ENCODE measurements at regions not wholly inside any gene's neighbourhood (a gene's known extent, or its start where the extent isn't known, plus 50 kb on each side); places are given as distances from the start of the nearest gene placed in this dataset.
"Not testable (repeated sequence)": the region's sequence is repeated elsewhere in the genome, so short reads cannot be mapped to it uniquely, and the experiment has no call there.

DNA sequence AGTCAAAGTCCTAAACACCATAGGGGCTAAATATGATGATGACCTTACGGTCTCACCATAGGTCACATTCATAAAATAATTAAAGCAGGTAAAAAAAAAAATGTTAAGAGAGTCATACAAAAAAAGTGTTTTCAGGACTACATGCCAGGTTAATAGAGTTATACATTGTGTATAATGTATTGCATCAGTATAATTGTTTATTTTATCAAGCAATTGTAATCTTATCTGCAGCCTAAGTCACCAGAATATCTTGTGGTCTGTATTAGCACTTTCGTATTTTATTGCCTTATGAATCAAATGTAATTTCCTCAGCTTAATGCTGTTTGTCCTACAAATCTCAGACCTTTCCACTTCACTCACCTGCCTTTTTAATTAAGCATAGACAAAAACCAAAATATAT, 972.9 kb upstream of the PCDH20 start:
- H3K36me3 ChIP-seq: no peaks in the 10 kb centered on the region
- no peaks in the 10 kb centered on the region for H3K4me1 ChIP-seq
- H3K27me3 ChIP-seq: no peaks in the 10 kb centered on the region
- WGBS, 2 donors: 77 to 85% methylated on average over 2 of the region's 2 CpGs
- H3K4me3 ChIP-seq: no peak overlapping the region
- no peaks in the 10 kb centered on the region for H3K9me3 ChIP-seq
- H3K27ac ChIP-seq: no peak overlapping the region
- DNase-seq (ENCODE audit: low spot score in 2 of 2): no peak
- no peak for TF ChIP-seq POLR2A (IDR thresholded peaks at IDR 0.05)
- TF ChIP-seq, protein P1, sequence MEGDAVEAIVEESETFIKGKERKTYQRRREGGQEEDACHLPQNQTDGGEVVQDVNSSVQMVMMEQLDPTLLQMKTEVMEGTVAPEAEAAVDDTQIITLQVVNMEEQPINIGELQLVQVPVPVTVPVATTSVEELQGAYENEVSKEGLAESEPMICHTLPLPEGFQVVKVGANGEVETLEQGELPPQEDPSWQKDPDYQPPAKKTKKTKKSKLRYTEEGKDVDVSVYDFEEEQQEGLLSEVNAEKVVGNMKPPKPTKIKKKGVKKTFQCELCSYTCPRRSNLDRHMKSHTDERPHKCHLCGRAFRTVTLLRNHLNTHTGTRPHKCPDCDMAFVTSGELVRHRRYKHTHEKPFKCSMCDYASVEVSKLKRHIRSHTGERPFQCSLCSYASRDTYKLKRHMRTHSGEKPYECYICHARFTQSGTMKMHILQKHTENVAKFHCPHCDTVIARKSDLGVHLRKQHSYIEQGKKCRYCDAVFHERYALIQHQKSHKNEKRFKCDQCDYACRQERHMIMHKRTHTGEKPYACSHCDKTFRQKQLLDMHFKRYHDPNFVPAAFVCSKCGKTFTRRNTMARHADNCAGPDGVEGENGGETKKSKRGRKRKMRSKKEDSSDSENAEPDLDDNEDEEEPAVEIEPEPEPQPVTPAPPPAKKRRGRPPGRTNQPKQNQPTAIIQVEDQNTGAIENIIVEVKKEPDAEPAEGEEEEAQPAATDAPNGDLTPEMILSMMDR (IDR thresholded peaks at IDR 0.05): no peak

DNA sequence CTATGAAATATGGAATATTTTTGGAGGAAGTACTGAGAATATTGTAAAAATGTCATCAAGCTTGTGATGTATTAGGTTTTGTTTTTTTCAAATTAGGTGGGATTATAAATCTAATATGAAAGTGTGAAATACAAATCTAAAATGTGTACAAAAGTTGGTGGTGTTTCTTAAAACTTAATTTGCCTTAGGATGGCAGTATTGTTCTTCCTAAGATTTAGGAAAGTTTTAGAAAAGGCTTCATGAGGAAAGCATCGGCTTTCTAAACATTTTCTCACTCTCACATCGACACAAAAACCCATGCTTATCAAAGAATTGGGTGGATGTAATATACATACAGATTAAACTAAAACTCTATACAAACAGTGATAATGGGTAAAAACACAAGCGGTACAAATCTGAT, 972.0 kb upstream of the PCDH20 start:
- Histone ChIP-seq H3K27ac (no peak overlapping the region), H3K36me3 (no peaks in the 10 kb centered on the region), H3K9me3 (no peaks in the 10 kb centered on the region), H3K4me1 (no peaks in the 10 kb centered on the region), H3K4me3 (no peak overlapping the region), H3K27me3 (no peaks in the 10 kb centered on the region)
- no peak for DNase-seq (ENCODE audit: low spot score in 2 of 2)
- TF ChIP-seq, protein P1 (IDR thresholded peaks at IDR 0.05): no peak
- TF ChIP-seq POLR2A (IDR thresholded peaks at IDR 0.05) (no peak), EP300 (IDR thresholded peaks at IDR 0.05) (no peak)
- WGBS, 2 donors: 10 to 32% methylated on average over 3 of the region's 3 CpGs

DNA sequence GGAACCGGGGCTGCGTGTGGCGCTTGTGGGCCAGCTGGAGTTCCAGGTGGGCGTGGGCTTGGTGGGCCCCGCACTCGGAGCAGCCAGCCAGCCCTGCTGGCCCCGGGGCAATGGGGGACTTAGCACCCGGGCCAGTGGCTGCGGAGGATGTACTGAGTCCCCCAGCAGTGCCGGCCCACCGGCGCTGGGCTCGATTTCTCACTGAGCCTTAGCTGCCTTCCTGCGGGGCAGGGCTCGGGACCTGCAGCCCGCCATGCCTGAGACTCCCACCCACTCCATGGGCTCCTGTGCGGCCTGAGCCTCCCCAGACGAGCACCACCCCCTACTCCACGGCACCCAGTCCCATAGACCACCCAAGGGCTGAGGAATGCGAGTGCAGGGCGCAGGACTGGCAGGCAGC, 963.6 kb upstream of the PCDH20 start:
- not testable (repeated sequence) for H3K27me3 ChIP-seq; H3K36me3 ChIP-seq; H3K27ac ChIP-seq; H3K4me1 ChIP-seq; H3K4me3 ChIP-seq; DNase-seq (ENCODE audit: low spot score in 2 of 2); H3K9me3 ChIP-seq
- WGBS, 2 donors: 82 to 90% methylated on average over 14 of the region's 21 CpGs

DNA sequence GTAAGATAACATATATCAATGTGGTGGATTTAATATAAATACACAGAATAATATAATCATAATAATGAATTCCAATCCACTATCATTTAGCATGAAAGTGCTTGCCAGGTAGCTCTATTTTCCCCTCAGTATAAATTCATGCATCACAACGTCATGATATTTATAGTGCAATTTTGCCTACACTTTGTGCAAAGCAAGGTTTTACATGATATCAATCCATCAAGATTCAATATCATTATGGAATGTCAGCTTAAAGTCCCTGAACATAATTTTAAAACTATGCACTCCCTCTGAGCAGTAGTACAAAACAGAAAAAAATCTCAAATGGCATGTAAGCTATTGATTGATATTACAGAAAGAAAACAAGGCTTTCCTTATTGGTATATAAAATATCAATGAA, 962.2 kb upstream of the PCDH20 start:
- Histone ChIP-seq H3K4me1 (no peaks in the 10 kb centered on the region), H3K9me3 (no peaks in the 10 kb centered on the region), H3K27me3 (no peaks in the 10 kb centered on the region), H3K36me3 (no peaks in the 10 kb centered on the region), H3K4me3 (no peak overlapping the region), H3K27ac (no peak overlapping the region)
- TF ChIP-seq POLR2A (IDR thresholded peaks at IDR 0.05) (no peak), EP300 (IDR thresholded peaks at IDR 0.05) (no peak)
- TF ChIP-seq, protein P1 (IDR thresholded peaks at IDR 0.05): no peak
- WGBS, 2 donors: 64 to 83% methylated on average over 1 of the region's 1 CpG
- no peak for DNase-seq (ENCODE audit: low spot score in 2 of 2)

DNA sequence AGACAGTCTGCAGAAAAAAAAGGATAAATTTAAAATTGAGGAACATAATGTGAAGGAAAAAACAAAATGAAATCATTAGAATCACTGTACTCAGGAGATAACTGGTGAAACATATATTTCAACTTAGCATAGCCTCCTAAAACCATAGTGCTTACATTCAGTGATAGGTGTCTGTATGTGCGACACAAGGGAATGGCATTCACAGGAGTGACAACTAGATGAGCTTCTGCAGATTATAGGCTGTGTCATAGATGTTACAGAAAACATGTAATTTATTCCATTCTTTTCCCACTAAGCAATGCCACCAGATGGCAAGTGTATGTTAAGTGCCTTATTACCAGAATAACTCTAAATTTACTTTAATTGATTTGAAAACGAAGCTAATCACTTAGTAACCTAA, 960.0 kb upstream of the PCDH20 start:
- WGBS, 2 donors: 83 to 94% methylated on average over 2 of the region's 2 CpGs
- TF ChIP-seq POLR2A (IDR thresholded peaks at IDR 0.05): no peak
- TF ChIP-seq, protein P1 (IDR thresholded peaks at IDR 0.05): no peak
- no peak for TF ChIP-seq EP300 (IDR thresholded peaks at IDR 0.05)
- no peak for DNase-seq (ENCODE audit: low spot score in 2 of 2)
- H3K27me3 ChIP-seq: no peaks in the 10 kb centered on the region
- no peaks in the 10 kb centered on the region for H3K4me1 ChIP-seq
- no peak overlapping the region for H3K4me3 ChIP-seq
- no peaks in the 10 kb centered on the region for H3K36me3 ChIP-seq
- no peak overlapping the region for H3K27ac ChIP-seq
- no peaks in the 10 kb centered on the region for H3K9me3 ChIP-seq

DNA sequence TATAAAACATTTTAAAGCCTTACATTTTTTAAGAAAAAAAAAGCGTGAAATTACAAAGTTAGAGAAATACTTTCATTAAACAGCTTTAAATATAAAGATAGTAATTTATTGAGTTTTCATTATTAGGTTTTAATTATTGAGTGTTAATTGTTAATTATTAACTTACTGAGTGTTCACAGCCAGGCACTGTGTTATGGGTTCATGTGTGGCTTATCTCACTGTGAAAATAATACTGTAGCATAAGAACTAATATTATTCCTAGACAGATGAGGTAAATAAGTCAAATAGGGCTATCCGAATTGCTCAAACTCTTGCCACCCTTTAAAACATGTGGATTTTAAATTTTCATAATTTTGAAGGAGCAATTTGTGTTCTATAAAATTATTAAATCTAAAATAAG, 956.1 kb upstream of the PCDH20 start:
- no peak for TF ChIP-seq EP300 (IDR thresholded peaks at IDR 0.05)
- TF ChIP-seq, protein P1 (IDR thresholded peaks at IDR 0.05): no peak
- TF ChIP-seq POLR2A (IDR thresholded peaks at IDR 0.05): no peak
- H3K27me3 ChIP-seq: no peaks in the 10 kb centered on the region
- WGBS, 2 donors: 90 to 93% methylated on average over 2 of the region's 2 CpGs
- no peak overlapping the region for H3K27ac ChIP-seq
- no peaks in the 10 kb centered on the region for H3K4me1 ChIP-seq
- H3K4me3 ChIP-seq: no peak overlapping the region
- H3K36me3 ChIP-seq: no peaks in the 10 kb centered on the region
- H3K9me3 ChIP-seq: no peaks in the 10 kb centered on the region
- DNase-seq (ENCODE audit: low spot score in 2 of 2): no peak

DNA sequence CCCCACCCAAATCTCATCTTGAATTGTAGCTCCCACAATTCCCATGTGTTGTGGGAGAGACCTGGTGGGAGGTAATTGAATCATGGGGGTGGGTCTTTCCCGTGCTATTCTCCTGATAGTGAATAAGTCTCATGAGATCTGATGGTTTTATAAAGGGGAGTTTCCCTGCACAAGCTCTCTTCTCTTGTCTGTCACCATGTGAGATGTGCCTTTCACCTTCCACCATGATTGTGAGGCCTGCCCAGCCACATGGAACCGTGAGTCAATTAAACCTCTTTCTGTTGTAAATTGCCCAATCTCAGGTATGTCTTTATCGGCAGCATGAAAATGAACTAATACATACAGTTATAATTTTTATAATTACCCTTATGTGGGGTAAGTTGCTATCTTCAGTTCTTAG, 952.3 kb upstream of the PCDH20 start:
- not testable (repeated sequence) for DNase-seq (ENCODE audit: low spot score in 2 of 2); H3K27me3 ChIP-seq; H3K4me1 ChIP-seq; H3K4me3 ChIP-seq; H3K27ac ChIP-seq; H3K36me3 ChIP-seq; H3K9me3 ChIP-seq
- 84 to 93% methylated on average over 3 of the region's 3 CpGs for WGBS, 2 donors
